Type B pancreatic cell (in vitro differentiated cells): ENCODE measurements at regions not wholly inside any gene's neighbourhood (a gene's known extent, or its start where the extent isn't known, plus 50 kb on each side); places are given as distances from the start of the nearest gene placed in this dataset.

Experiments used
- DNase-seq: peaks from one replicate; pipeline ENCODE4 v3.0.0; 2021; ENCODE audit warnings: mixed read lengths; ENCODE audit not compliant: unreplicated experiment; ENCODE audit errors: extremely low spot score
- H3K27ac Mint-ChIP-seq: 2 replicates; pipeline ENCODE4 v1.8.0; 2021; ENCODE audit warnings: mild to moderate bottlenecking, mixed read lengths
- H3K27me3 Mint-ChIP-seq: 2 replicates; pipeline ENCODE4 v1.8.0; 2021; ENCODE audit warnings: mixed read lengths
- H3K36me3 Mint-ChIP-seq: 2 replicates; pipeline ENCODE4 v1.8.0; 2021; ENCODE audit warnings: mixed read lengths
- H3K4me1 Mint-ChIP-seq: one replicate; pipeline ENCODE4 v1.8.0; 2021; ENCODE audit warnings: mixed read lengths; ENCODE audit not compliant: unreplicated experiment
- H3K4me3 Mint-ChIP-seq: 2 replicates; pipeline ENCODE4 v1.8.0; 2021; ENCODE audit warnings: mild to moderate bottlenecking, mixed read lengths
- H3K9me3 Mint-ChIP-seq: 2 replicates; pipeline ENCODE4 v1.8.0; 2021; ENCODE audit warnings: mixed read lengths
- TF ChIP-seq, protein P1 (sequence below): fragments of 200-600 bp; sonication (generic); conservative IDR thresholded peaks from 2 replicates; pipeline ENCODE4 v1.5.0; 2021; ENCODE audit warnings: antibody characterized with exemption, mild to moderate bottlenecking

DNA sequence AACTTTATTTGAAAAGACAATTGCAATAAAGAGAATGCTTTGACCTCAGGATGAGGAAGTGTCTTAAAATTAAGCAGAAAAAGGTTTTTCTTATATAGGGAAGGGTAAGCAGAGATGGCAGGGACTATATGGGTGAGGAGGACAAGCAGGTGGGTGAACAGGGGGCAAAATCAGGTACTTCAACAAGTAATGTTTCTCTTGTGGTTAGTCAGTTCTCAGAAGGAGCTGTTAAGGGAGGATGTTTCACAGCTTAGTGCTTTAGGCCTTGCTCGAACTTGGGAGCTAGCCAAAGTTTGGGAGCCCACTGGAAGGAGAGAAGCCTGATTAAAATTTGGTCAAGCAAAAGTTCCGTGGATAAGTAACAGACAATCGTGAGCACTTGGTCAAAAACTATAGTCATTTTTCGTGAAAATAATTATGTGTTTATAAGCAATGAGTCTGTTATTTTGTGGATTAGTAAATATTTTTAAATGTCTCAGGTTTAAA is 364.2 kb upstream of the TMPO start:
- Mint-ChIP-seq H3K36me3 (no peaks in the 10 kb centered on the region), H3K27ac (no peak overlapping the region), H3K9me3 (no peaks in the 10 kb centered on the region), H3K4me1 (peaks cover 4% of the 10 kb centered on the region), H3K27me3 (no peaks in the 10 kb centered on the region), H3K4me3 (no peak overlapping the region)
- TF ChIP-seq, protein P1, sequence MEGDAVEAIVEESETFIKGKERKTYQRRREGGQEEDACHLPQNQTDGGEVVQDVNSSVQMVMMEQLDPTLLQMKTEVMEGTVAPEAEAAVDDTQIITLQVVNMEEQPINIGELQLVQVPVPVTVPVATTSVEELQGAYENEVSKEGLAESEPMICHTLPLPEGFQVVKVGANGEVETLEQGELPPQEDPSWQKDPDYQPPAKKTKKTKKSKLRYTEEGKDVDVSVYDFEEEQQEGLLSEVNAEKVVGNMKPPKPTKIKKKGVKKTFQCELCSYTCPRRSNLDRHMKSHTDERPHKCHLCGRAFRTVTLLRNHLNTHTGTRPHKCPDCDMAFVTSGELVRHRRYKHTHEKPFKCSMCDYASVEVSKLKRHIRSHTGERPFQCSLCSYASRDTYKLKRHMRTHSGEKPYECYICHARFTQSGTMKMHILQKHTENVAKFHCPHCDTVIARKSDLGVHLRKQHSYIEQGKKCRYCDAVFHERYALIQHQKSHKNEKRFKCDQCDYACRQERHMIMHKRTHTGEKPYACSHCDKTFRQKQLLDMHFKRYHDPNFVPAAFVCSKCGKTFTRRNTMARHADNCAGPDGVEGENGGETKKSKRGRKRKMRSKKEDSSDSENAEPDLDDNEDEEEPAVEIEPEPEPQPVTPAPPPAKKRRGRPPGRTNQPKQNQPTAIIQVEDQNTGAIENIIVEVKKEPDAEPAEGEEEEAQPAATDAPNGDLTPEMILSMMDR = no peak
- no peak for DNase-seq

DNA sequence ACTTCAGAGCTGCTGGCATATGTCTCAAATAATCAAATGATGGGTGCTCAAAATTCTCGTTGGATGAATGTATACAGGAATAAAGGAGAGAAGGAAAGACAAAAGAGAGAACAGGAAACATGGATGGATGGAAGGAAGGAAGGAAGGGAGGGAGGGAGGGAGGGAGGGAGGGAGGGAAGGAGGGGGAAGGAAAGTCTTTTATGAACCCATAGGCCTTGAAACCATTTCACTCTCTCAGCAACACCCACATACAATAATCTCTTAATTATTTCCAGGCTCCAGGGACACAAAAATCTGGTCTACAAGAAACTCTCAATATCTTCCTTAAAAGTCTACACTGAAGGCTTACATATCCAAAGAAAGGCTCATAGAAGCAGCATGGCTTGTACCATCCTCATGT is 363.4 kb upstream of the TMPO start:
- Mint-ChIP-seq H3K4me1 (peaks cover 4% of the 10 kb centered on the region), H3K27me3 (no peaks in the 10 kb centered on the region), H3K36me3 (no peaks in the 10 kb centered on the region), H3K4me3 (no peak overlapping the region), H3K9me3 (no peaks in the 10 kb centered on the region), H3K27ac (no peak overlapping the region)
- TF ChIP-seq, protein P1 = no peak
- no peak for DNase-seq

DNA sequence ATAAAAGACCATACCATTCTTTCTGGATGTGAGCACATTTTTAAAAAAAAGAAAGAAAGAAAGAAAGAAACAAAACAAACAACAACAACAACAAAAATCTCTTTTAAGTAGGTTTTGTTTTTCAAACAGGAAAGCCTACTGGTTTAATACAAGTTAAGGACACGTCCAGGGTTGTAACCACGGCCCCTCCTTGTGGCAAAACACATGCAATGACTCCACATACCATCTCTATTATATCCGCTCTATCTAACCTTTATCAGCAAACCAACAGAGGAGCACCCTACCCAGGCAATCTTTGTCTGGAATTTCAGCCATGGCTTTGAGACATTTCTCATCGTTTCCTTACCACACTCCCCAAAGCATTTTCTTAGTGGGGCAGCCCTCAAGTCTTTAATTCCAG is 360.5 kb upstream of the TMPO start:
- Mint-ChIP-seq H3K36me3 (no peaks in the 10 kb centered on the region), H3K27ac (no peak overlapping the region), H3K4me1 (no peaks in the 10 kb centered on the region), H3K9me3 (no peaks in the 10 kb centered on the region), H3K4me3 (no peak overlapping the region), H3K27me3 (no peaks in the 10 kb centered on the region)
- TF ChIP-seq, protein P1 = peak; percentile 76
- no peak for DNase-seq

DNA sequence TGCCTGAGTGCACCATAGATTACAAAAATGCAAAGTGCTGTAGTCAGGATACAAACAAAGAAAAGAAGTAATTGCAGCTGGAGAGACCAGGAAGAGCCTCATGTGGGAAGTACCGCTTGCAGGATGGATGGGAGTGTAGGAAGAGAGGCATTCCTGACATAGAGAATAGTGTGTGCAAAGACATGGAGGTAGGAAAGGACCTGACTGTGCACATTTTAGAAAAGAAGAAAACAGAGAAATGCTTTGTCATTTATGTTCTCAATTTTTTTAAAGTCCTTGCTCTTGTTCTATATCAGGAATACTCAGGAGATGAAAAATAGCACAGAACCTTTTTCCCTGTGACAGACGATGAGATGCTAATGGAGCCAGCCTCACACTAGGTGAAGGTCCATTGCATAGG is 358.7 kb upstream of the TMPO start:
- Mint-ChIP-seq H3K36me3 (no peaks in the 10 kb centered on the region), H3K27ac (no peak overlapping the region)

DNA sequence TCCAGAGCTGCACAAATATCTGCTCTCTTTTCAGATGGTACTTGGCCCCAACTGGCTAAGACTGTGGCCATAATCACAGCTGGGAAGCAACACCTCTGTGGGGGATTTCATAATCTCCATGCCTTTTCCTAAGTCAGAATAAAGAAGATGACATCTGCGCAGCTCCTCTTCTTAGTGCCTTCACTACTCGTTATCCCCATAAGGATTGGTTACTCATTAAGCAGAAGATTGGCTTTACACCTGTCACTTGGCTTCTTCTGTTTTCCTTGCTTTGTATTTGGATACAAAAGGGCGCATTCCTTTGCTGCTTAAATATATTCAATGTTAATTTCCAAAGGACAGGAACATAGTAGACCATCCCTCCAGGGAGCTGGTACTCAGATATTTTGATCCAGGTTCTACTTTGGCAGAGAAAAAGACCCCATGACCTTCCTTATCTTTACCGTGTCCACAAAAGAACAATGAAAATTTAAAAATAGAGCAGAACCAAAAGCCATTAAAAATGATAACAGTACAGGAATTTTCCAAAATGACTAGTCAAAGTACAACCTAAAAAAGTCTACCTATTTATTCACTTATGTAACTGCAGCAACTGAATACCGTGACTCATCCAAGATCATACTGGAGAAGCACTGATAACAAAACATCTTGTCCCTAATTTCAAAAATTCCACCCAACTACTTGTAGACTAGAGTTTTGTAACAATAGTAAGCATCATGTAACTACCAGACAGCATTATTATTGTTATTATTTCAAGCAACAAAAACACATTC is 352.3 kb upstream of the TMPO start:
- no peak for DNase-seq
- peaks cover 3% of the 10 kb centered on the region for H3K27me3 Mint-ChIP-seq
- H3K36me3 Mint-ChIP-seq = no peaks in the 10 kb centered on the region
- H3K27ac Mint-ChIP-seq = no peak overlapping the region
- H3K9me3 Mint-ChIP-seq = no peaks in the 10 kb centered on the region
- TF ChIP-seq, protein P1 = no peak
- no peak overlapping the region for H3K4me3 Mint-ChIP-seq
- no peaks in the 10 kb centered on the region for H3K4me1 Mint-ChIP-seq

More for the DNA sequence above, 358.7 kb upstream of the TMPO start:
- Mint-ChIP-seq H3K4me3 (no peak overlapping the region), H3K27me3 (peaks cover 2% of the 10 kb centered on the region), H3K9me3 (no peaks in the 10 kb centered on the region), H3K4me1 (no peaks in the 10 kb centered on the region)
- no peak for DNase-seq
- TF ChIP-seq, protein P1 = no peak
